HFFc6 (cell line): ENCODE measurements at regions not wholly inside any gene's neighbourhood (a gene's known extent, or its start where the extent isn't known, plus 50 kb on each side); places are given as distances from the start of the nearest gene placed in this dataset.
A peak's percentile ranks its signal among the peaks of the same experiment; 100 is the strongest.

Experiments used
- DNase-seq: peaks from one replicate; pipeline ENCODE4 v3.0.0-alpha.2; 2018
- H3K27ac Mint-ChIP-seq: 2 replicates; pipeline ENCODE4 v1.8.0; 2020; ENCODE audit warnings: mild to moderate bottlenecking, mixed read lengths
- H3K27me3 Mint-ChIP-seq: 2 replicates; pipeline ENCODE4 v1.8.0; 2021; ENCODE audit warnings: mild to moderate bottlenecking, moderate library complexity, mixed read lengths; ENCODE audit not compliant: insufficient read depth
- H3K36me3 Mint-ChIP-seq: 2 replicates; pipeline ENCODE4 v1.8.0; 2021; ENCODE audit warnings: low read depth, mixed read lengths
- H3K4me1 Mint-ChIP-seq: 2 replicates; pipeline ENCODE4 v1.8.0; 2020; ENCODE audit warnings: low read depth, mixed read lengths
- H3K4me3 Mint-ChIP-seq: 2 replicates; pipeline ENCODE4 v1.8.0; 2020; ENCODE audit warnings: mild to moderate bottlenecking, moderate library complexity, mixed read lengths
- H3K9me3 Mint-ChIP-seq: 2 replicates; pipeline ENCODE4 v1.8.0; 2020; ENCODE audit warnings: mild to moderate bottlenecking, mixed read lengths
- CTCF ChIP-seq: fragments of 200-600 bp; sonication (generic); IDR thresholded peaks from 2 replicates; pipeline ENCODE4 v1.5.0; 2021; ENCODE audit warnings: antibody characterized with exemption, mild to moderate bottlenecking

GRCh38 chr1:198935306-198935921 lies 296.6 kb downstream of the PTPRC start:
- Mint-ChIP-seq H3K4me1 (peaks cover 40% of the 10 kb centered on the region), H3K9me3 (no peaks in the 10 kb centered on the region), H3K4me3 (no peak overlapping the region), H3K36me3 (peaks cover 19% of the 10 kb centered on the region), H3K27me3 (no peaks in the 10 kb centered on the region; the same call in 1 of the 2 replicates), H3K27ac (no peak overlapping the region)
- TF ChIP-seq CTCF, result no peak
- DNase-seq, result peak; percentile 91

- TF ChIP-seq CTCF, result no peak
- Mint-ChIP-seq H3K9me3 (no peaks in the 10 kb centered on the region), H3K36me3 (peaks cover 19% of the 10 kb centered on the region), H3K27me3 (no peaks in the 10 kb centered on the region; the same call in 1 of the 2 replicates), H3K4me1 (peaks cover 29% of the 10 kb centered on the region), H3K27ac (peak overlapping the region; percentile 92), H3K4me3 (no peak overlapping the region)
- DNase-seq, result peak; percentile 13
Observed at GRCh38 chr1:198936371-198937083, 297.7 kb downstream of the PTPRC start.

GRCh38 chr1:198937231-198938031 lies 298.6 kb downstream of the PTPRC start:
- H3K9me3 Mint-ChIP-seq, result no peaks in the 10 kb centered on the region
- peak overlapping the region; percentile 92 for H3K27ac Mint-ChIP-seq
- no peak for TF ChIP-seq CTCF
- peaks cover 17% of the 10 kb centered on the region for H3K36me3 Mint-ChIP-seq
- no peak overlapping the region for H3K4me3 Mint-ChIP-seq
- peak; percentile 96 for DNase-seq
- H3K27me3 Mint-ChIP-seq, result no peaks in the 10 kb centered on the region; the same call in 1 of the 2 replicates
- peaks cover 23% of the 10 kb centered on the region for H3K4me1 Mint-ChIP-seq

GRCh38 chr1:198939286-198939685 lies 300.4 kb downstream of the PTPRC start:
- no peak for TF ChIP-seq CTCF
- Mint-ChIP-seq H3K4me3 (no peak overlapping the region), H3K9me3 (no peaks in the 10 kb centered on the region)

GRCh38 chr1:198939956-198940355 lies 301.1 kb downstream of the PTPRC start:
- no peak for TF ChIP-seq CTCF
- H3K9me3 Mint-ChIP-seq, result no peaks in the 10 kb centered on the region
- no peaks in the 10 kb centered on the region for H3K27me3 Mint-ChIP-seq
- H3K4me3 Mint-ChIP-seq, result no peak overlapping the region
- H3K36me3 Mint-ChIP-seq, result peaks cover 8% of the 10 kb centered on the region; the same call in 1 of the 2 replicates
- DNase-seq, result no peak
- H3K4me1 Mint-ChIP-seq, result peaks cover 8% of the 10 kb centered on the region
- no peak overlapping the region for H3K27ac Mint-ChIP-seq

More at GRCh38 chr1:198939286-198939685, 300.4 kb downstream of the PTPRC start:
- no peak for DNase-seq
- Mint-ChIP-seq H3K27ac (no peak overlapping the region), H3K4me1 (peaks cover 8% of the 10 kb centered on the region), H3K36me3 (peaks cover 8% of the 10 kb centered on the region; the same call in 1 of the 2 replicates), H3K27me3 (no peaks in the 10 kb centered on the region)
